GM21717 (cell line): ENCODE measurements at regions not wholly inside any gene's neighbourhood (a gene's known extent, or its start where the extent isn't known, plus 50 kb on each side); places are given as distances from the start of the nearest gene placed in this dataset.
"Not testable (repeated sequence)": the region's sequence is repeated elsewhere in the genome, so short reads cannot be mapped to it uniquely, and the experiment has no call there.

Experiments used
- ATAC-seq: cut with Tn5 transposase; IDR thresholded peaks from one replicate; pipeline ENCODE4 v1.9.1; 2021; ENCODE audit warnings: mild to moderate bottlenecking, moderate library complexity; ENCODE audit not compliant: unreplicated experiment

DNA sequence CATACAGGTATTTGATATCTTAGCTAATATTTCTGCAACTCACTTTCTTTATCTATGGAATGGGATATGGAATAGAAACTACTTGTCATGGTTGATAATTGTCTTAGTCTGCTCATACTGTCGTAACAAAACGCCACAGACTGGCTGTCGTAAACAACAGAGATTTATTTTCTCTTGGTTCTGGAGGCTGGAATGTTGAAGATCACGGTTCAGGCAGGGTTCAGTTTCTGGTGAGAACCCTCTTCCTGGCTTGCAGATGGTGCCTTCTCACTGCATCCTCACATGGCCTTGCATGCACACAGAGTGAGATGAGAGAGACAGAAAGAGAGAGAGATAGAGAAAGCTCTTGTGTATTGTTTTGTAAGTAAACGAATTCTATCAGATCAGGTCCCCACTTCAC, 332.7 kb upstream of the MAGI2 start:
- ATAC-seq: no peak

DNA sequence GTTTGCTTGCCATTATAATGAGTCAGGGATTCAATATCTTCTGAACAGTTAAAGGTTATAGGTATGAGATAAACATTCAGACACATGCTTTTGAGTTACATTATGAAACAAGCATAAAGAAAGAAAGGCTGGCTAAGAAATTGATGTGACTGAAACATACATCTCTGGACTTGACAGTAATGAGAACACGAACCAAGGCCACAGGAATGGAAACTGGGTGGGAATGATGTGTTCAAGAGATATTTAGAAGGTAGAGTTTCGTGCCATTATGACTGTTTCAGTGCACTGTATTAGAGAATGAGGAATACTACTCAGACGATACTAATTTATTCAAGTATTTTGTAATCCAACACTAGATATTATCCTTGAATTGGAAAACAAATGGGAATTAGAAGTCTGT, 332.1 kb upstream of the MAGI2 start:
- ATAC-seq: no peak

DNA sequence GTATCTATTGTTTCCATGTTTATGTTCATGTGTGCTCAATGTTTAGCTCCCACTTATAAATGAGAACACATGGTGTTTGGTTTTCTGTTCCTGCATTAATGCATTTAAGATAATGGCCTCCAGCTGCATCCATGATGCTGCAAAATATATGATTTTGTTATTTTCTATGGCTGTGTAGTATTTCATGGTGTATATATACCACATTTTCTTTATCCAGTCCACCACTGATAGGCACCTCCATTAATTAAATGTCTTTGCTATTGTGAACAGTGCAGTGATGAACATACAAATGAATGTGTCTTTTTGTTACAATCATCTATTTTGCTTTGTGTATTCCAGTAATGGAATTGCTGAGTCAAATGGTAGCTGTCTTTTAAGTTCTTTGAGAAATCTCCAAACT, 329.4 kb upstream of the MAGI2 start:
- ATAC-seq: no peak

DNA sequence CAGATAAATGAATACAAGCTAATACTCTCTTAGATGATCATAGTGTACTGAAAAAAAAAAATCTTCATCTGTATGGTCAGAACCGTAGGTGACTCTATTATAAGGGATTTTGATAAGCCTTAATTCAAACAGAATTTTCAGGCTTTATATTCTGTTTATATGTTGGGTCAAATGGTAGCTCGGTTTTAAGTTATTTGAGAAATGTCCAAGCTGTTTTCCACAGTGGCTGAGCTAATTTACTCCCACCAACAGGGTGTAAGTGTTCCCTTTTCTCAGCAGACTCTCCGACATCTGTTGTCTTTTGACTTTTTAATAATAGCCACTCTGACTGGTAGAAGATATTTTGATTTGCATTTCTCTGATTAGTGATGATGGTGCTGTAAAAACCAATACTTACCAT, 328.8 kb upstream of the MAGI2 start:
- ATAC-seq: no peak

DNA sequence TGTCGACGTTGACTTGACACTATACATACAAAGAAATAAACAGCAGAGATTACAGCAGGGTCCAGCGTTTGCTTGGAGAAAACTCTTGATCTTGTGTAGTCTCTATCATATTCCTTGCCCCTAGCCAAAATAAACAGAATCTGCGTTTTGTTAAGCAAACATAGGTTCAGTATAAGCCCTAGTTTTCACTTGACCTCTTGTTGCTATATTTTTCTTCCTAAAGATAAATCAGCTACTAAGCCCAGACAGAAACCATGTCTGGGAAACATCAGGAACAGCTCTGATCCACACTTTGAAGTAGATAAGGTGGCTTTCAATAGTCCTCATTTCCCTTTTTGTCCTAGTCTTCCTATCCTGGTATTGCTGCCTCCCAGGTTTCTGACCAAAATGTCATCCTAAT, 328.2 kb upstream of the MAGI2 start:
- no peak for ATAC-seq

DNA sequence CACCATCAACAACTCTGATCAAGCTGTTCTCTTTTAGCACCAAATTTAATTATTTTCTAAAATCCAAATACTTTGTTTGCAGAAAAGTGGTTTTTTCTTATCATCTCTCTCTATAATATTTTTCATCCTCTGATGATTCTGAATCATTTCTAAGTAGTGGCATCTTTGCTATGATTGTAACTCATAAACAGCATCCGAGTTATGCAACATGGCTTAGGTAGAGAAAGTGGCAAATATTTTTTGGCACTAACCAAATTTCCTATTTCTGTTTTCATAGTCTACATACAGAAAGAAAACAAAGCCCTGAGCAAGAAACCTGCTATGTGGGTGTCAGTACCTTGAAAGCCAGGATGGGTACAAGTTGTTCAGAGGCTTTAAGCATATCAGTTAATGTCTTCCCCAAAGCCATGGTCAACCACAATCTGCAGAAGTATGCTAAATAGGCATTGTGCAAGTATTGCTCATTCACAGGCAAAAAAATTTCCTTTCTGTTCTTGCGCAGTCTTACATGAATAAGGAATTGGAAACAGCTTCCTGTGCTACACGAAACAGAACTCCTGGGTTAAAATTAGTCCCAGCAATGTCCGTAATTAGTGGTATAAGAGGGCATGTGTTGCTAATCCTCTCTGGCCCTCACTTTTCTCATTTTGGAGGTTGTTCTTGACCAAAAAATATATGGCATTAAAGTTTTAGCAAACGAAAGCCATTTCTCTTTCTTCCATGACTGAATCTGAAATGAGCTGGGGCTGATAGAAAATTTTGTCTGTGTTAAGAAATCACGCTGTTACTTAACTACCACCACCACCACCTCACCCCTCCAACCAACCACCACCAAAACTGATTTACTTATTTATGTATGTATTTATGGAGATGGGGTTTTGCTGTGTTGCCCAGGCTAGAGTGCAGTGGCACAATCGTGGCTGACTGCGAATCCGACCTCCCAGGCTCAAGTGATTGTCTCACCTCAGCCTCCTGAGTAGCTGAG, 325.6 kb upstream of the MAGI2 start:
- no peak for ATAC-seq

DNA sequence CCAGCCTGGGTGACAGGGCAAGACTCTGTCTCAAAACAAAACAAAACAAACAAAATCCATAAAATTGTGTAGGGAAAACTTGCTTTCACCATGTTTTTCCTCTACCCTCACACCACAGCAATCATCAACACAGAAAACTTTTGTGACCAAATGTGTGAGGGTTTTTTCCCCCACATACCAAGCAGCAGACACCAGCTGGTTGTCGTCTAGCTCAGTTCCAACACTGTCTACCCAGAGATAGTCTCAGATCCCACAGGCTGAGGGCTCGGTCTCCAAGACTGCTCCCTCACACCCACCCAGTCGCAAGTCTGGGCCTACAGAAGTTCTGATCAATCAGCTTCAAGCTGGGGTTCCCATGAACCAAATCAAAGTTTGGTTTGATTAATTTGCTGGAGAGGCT, 322.4 kb upstream of the MAGI2 start:
- no peak for ATAC-seq

DNA sequence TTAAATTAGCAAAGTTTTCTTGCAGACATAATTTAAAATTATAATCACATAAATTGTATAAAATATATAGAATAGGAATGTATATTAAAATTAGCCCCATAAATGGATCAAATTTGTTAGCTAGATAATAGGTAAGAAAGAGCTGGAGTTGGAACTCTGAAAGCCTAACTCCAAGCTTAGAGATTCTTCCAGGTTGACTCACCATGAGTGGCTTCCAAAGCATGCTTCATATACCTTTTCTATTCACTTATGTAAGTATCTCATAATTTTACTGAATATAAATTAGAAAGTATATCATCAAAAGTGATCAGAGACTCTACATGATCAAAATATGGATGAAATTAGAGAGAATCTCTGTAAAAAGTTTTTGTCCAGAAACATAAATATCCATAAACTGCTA, 320.7 kb upstream of the MAGI2 start:
- no peak for ATAC-seq

DNA sequence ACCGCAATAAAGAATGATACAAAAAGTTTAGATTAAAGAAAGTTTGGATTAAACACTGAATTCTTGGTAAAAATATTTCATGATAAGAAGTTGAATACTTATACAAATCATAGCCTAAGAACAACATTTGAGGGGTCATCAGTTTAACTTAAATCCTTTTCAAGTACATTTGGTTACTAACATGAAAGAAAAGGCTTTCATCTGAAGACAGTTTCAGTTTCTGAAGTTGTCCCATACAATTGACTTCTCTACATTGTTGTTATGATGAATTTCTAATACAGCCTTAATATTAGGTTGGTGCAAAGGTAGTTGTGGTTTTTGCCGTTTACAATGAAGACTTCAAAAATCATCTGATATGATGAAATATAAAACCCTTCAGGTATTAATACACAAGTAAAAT, 317.5 kb upstream of the MAGI2 start:
- no peak for ATAC-seq

DNA sequence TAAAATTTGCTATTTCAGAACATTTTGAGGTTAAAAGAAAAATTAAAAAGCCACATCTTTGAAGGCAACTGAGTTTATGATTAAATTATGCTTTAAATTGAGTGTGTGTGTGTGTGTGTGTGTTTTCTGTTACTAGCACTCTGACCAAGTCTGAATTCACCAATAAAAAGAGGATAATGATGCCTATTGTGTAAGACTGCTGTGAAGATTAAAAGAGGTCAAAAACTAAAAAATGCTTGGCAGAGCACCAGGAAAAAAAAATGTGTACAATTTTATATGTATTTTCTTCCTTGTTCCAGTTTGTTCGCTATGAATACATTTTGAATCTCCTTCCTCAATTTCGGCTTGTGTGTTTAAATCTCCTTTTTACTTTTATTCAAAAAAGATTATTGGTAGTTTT, 316.6 kb upstream of the MAGI2 start:
- ATAC-seq: no peak

DNA sequence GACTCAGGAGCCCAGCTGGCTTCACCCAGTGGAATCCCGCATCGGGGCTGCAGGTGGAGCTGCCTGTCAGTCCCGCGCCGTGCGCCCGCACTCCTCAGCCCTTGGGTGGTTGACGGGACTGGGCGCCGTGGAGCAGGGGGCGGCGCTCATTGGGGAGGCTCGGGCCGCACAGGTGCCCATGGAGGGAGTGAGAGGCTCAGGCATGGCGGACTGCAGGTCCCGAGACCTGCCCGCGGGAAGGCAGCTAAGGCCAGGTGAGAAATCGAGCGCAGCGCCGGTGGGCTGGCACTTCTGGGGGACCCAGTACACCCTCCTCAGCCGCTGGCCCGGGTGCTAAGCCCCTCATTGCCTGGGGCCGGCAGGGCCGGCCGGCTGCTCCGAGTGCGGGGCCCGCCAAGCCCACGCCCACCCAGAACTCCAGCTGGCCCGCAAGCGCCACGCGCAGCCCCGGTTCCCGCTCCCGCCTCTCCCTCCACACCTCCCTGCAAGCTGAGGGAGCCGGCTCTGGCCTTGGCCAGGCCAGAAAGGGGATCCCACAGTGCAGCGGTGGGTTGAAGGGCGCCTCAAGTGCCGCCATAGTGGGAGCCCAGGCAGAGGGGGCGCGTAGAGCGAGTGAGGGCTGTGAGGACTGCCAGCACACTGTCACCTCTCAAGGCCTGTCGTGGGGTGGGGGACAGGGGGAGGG, 314.6 kb upstream of the MAGI2 start:
- ATAC-seq: not testable (repeated sequence)

DNA sequence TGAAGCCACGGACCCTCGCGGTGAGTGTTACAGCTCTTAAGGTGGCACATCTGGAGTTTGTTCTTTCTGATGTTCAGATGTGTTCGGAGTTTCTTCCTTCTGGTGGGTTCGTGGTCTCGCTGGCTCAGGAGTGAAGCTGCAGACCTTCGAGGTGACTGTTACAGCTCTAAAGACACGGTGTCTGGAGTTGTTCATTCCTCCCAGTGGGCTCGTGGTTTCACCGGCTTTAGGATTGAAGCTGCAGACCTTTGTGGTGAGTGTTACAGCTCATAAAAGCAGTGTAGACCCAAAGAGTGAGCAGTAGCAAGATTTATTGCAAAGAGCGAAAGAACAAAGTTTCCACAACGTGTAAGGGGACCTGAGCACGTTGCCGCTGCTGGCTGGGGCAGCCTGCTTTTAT, 313.7 kb upstream of the MAGI2 start:
- ATAC-seq: not testable (repeated sequence)

DNA sequence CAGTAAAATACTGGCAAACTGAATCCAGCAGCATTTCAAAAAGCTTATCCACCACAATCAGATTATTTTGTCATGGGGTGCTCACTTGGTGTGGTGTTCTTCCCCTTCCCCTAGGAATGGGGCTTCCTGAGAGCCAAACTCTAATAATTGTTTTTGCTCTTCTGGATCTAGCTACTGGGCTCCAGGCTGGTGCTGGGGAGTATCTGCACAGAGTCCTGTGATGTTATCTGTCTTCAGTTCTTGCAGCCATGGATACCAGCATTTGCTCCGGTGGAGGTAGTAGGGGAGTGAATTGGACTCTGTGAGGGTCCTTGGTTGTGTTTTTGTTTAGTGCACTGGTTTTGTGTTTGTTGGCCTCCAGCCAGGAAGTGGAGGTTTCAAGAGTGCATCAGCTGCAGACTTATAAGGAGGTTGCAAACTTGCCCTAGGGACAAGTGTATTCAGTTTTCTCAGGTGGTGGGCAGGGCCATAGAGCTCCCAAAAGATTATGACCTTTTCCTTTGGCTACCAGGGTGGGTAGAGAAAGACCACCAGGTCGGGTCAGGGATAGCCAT, 308.5 kb upstream of the MAGI2 start:
- ATAC-seq: no peak

DNA sequence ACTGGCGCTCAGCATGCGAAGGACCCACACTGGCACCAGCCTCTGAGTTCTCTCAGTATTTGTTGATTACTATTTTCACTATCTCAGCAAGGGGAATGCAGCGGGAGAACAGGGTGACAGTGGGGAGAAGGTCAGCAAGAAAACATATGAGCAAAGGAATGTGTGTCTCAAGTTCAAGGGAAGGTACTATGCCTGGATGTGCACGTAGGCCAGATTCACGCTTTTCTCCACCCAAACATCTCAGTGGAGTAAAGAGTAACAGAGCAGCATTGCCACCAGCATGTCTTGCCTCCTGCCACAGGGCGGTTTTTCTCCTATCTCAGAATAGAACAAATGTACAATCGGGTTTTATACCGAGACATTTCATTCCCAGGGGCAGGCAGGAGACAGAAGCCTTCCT, 297.5 kb upstream of the MAGI2 start:
- ATAC-seq: not testable (repeated sequence)

DNA sequence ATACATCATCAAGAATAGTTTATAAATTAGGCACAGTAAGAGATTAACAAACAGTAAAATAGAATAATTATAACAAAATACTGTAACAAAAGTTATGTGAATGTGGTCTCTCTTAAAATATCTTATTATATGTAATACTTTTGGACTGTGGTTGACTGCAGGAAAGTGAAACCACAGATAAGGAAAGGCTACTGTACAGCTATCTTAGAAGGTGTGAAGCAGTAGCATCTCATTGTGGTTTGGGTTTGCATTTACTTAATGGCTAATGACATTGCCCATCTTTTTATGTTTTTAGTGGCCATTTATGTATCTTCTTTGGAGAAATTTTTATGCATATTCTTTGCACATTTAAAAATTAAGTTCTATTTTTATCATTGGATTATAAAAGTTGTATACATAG, 296.4 kb upstream of the MAGI2 start:
- no peak for ATAC-seq

DNA sequence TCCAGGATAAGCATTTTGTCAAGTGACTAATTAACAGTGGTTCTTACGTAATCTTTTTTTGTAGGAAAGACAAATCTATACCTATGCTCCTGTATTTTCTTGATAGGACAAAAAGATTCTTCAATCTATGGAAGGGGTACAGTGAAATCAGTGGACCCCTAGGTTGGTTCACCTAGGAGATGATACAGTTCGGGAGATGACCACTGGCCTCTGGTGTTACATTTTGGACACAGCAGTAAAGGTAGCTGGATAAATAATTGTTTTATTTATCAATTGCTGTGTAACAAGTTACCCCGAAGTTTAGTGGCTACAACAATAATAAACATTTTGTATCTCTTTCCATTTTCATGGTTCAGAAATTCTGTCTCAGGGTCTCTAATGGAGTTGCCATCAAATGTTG, 288.2 kb upstream of the MAGI2 start:
- ATAC-seq: no peak

DNA sequence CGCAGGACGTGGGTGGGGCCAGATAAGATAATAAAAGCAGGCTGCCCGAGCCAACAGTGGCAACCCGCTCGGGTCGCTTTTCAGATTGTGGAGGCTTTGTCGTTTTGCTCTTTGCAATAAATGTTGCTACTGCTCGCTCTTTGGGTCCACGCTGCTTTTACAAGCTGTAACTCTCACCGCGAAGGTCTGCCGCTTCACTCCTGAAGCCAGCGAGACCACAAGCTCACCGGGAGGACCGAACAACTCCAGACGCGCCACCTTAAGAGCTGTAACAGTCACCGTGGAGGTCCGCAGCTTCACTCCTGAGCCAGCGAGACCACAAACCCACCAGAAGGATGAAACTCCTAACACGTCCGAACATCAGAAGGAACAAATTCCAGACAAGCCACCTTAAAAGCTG, 286.6 kb upstream of the MAGI2 start:
- no peak for ATAC-seq

DNA sequence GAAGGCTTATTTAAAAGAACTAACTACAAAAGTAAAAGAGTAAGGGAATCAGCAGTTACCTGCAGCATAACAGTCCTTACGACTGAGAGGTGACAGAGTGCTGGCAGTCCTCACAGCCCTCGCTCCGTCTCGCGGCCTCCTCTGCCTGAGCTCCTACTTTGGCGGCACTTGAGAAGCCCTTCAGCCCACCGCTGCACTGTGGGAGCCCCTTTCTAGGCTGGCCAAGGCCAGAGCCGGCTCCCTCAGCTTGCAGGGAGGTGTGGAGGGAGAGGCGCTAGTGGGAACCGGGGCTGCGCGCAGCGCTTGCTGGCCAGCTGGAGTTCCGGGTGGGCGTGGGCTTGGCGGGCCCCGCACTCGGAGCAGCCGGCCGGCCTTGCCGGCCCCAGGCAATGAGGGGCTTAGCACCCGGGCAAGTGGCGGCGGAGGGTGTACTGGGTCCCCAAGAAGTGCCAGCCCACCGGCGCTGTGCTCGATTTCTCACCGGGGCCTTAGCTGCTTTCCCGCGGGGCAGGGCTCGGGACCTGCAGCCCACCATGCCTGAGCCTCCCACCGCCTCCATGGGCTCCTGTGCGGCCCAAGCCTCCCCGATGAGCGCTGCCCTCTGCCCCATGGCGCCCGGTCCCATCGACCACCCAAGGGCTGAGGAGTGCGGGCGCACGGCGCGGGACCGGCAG, 285.7 kb upstream of the MAGI2 start:
- not testable (repeated sequence) for ATAC-seq

DNA sequence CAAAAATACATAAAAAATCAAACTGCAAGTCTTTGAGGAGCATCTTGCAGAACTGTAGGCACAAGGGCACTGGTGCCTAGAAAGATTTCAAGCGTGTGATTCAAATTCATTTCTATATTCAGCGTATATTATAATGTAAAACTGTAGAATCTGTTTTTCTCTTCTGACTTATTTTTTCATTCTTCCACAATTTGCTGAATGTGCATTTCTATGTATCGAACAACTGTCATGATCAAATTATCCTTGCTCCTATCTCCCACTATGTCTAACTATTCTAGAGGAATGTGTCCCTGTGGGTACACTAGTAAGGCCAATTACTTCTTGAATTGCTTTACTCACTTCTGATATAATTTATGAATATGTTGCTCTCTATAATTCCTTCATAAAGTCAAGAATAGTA, 283.0 kb upstream of the MAGI2 start:
- no peak for ATAC-seq

DNA sequence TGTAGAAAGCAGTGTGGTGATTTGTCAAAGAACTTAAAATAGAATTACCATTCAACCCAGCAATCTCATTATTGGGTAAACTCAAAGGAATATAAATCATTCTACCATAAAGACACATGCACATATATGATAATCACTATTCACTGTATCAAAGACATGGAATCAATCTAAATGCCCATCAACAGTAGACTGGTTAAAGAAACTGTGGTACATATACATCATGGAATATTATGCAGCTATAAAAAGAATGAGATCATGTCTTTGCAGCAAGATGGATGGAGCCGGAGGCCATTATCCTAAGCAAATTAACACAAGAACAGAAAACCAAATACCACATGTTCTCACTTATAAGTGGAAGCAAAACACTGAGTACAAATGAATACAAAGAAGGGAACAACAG, 281.5 kb upstream of the MAGI2 start:
- no peak for ATAC-seq

DNA sequence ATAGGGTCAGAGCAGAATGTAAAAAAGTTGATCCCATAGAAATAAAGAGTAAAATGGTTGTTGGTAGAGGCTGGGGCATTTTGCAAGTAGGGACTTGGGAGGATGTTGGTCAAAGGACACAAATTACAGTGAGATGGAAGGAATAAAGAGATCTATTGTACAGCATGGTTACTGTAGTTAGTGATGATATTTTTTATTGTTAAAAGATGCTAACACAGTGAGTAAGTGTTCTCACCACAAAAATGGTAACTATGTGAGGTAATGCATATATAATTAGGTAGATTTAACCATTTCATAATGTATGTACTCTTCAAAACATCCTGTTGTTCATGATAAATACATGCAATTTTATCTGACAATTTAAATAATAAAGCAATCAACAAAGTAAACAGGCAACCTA, 280.7 kb upstream of the MAGI2 start:
- ATAC-seq: no peak
